GM19468 (cell line): ENCODE measurements at regions not wholly inside any gene's neighbourhood (a gene's known extent, or its start where the extent isn't known, plus 50 kb on each side); places are given as distances from the start of the nearest gene placed in this dataset.
"Not testable (repeated sequence)": the region's sequence is repeated elsewhere in the genome, so short reads cannot be mapped to it uniquely, and the experiment has no call there.

Experiments
- ATAC-seq: cut with Tn5 transposase; IDR thresholded peaks from one replicate; pipeline ENCODE4 v1.9.1; 2021; ENCODE audit warnings: mild to moderate bottlenecking, moderate library complexity, moderate number of reproducible peaks; ENCODE audit not compliant: unreplicated experiment; ENCODE audit errors: extremely low read depth

DNA sequence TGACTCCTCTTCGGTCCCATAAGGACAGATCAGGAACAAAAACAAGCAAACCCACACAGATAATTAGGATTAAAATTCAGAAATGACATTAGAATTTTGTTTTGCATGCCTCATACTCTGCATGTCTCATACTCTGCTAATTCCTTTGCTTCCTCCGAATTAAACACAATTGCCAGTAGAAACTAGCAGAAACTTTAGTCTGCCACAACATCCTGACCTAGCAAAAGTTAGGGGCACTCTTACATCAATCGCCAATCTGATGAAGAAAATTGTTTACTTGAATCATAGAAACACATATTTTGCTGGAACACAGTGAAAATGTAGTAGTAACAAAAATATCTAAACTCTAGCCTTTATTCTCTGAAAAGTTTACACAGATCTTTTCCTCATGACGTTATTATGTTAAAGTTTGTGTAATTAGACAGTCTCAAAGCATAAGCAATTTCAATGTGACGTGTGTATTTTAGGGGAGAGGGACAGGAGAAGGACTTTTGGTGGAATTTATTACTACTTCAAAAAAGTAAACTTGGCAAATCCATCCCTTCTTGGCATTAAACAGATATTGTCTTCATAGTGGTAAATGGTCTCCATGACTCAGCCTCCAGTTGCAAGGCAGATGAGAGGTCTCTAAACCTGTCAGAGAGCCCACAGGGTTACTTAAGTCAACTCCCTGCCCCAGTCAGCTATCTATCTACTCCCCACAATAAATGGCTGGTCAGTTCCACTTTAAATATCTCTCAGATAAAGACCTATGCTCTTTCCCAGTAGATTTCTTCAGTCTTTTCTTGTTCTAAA is 249.8 kb upstream of the UBASH3B start:
- ATAC-seq = no peak

DNA sequence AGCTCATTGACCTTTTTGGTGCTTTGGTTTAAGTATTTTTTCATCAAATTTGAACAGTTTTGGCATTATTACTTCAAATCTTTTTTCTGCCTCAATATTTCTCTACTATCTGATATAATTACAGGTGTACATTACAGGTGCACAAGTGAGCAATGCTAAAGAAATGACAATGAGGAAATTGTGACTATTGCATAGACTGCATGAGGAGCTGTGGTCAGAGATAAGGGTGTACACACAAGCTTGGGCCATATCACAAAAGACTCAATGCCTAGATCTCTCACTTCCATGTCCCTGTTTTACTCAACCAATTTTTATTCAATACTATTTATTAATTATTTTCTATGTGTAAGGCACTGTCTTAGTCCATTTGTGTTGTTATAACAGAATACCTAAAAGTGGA is 251.0 kb upstream of the UBASH3B start:
- no peak for ATAC-seq

DNA sequence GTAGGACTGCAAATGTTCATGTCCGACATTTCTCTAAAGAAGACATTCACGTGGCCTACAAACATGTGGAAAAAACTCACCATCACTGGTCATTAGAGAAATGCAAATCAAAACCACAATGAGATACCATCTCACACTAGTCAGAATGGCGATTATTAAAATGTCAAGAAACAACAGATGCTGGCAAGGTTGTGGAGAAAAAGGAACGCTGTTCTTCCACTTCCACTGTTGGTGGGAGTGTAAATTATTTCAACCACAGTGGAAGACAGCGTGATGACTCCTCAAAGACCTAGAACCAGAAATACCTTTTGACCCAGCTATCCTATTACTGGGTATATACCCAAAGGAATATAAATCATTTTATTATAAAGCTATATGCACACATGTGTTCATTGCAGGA is 253.9 kb upstream of the UBASH3B start:
- not testable (repeated sequence) for ATAC-seq

DNA sequence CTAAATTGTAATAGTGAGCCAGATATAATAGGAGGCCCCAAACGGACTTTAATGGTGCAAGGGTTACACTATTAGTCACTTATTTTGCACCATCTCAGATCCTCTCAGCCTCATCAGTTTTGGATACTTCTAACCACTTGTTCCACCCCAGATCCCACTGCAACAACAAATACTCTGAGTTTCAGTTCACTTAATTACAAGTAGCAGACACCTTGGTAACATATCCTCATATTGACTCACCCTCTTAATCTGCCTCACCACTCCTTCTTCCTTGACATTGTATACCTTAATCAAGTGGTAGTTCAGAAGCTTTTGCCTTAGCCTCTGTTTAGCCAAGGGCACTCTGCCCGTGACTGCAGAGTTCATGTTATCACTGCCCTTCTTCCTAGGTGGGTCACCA is 256.1 kb upstream of the UBASH3B start:
- peak; percentile 64 for ATAC-seq

DNA sequence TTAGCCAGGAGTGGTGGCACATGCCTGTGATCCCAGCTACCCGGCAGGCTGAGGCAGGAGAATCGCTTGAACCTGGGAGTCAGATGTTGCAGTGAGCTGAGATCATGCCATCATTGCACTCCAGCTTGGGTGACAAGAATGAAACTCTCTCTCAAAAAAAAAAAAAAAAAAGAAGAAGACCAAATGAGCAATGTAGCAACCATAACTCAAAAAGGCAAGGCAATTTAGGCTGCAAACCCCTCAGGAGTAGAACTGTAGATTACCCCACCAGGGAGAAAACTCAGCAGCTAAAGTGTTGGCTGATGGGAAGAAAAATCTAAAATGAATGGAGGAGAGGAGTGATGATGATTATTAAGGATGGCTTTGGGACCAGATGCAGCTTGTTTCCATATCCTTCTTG is 256.7 kb upstream of the UBASH3B start:
- no peak for ATAC-seq

DNA sequence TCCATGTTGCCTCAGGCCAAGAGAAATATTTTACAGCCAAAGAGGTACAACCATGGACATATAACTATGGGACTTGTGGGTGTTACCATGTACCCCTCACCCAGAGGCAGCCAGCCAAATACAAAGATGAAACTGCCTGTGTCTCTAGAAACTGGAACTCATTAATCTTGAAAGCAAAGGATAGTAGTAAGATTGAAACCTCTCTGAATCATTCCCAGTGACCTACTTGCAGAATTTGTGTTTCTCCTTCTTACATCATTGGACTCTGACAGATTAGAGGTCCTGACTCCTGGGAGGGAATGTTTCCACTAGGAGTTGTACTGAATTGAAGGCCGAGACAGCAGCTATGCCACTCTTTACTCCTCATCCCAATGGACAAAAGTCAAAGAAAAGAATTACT is 257.4 kb upstream of the UBASH3B start:
- no peak for ATAC-seq

DNA sequence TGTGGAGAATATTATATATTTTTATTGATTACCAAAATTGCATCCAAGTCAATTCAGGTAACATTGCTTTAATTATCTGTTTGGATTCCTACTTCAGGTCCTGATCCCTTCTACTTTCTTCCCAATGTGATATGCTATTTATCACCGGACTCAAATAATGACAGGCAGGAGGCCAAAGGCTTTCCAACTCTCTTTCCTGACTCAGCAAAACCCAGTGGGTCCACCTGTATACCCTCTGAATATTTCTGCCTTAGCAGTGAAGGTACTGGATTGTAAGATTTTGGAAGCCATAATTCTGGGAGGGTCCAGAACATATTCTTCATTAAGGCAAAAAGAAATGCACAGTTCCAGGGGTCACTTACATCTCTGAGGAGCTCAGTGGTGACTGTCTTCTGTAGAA is 260.2 kb upstream of the UBASH3B start:
- no peak for ATAC-seq

DNA sequence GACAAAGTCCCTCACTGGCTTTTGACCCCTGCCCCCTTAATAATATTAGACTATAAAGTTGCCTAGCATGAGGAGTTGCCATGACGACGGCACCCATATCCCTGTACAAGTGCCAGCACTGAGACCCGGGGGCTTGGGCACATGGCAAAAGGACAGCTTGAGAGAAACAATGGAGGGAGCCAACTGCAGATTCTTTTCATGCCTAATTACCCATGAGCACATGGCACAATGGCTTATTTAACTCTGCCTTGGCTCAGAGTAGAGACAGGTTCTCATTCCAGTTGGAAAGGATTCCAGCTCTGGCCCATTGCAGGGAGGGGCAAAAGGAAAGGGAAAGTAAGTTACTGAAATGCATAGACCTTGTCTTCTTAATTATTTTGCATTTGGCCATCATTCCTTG is 261.2 kb upstream of the UBASH3B start:
- no peak for ATAC-seq

DNA sequence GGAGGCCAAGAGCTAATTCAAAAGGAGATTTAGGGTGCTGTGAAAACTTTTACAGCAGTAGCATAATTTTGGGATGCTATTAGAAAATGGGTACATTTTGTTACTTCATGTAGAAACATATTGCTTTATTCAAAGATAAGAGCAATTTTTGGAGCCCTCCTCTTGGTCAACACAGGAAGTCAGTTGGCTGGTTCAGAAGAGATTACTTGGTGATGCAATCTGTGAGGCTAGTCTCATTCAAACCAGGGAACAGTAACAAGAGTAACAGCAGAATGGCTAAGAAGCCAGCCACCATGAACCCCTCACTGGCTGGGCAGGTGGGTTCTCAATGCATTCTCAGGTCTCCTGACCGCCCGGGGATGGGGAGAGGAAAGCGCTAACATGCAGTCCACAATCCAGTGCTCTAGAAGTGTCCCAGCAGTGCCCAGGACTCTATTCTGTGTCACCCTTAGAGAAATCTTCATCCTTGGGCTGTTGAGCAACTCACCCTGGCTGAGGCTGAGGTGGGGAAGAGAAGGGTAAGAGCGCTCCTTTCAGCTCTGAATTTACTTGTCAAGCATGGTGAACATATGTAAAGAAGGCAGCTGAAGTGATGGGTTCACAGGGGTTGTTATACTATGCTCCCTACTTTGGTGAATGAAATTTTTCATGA is 262.2 kb upstream of the UBASH3B start:
- ATAC-seq = no peak

DNA sequence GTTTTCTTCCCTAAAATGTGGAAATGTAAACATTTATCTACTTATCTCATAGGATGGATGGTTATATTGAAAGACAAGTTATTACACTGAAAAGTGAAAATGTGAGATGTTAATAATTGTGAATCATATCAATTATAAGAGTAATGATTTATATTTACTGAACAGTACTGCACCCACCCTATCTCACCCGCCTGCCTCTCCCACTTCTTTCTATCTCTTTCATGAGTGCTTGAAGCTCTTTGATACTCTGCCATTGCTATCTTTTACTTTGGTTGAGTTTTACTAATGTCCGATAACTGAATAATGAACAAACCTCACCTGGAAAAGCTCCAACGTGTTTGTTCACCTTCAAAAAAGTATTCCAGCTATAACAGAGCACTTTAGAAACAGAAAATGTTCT is 263.0 kb upstream of the UBASH3B start:
- no peak for ATAC-seq

DNA sequence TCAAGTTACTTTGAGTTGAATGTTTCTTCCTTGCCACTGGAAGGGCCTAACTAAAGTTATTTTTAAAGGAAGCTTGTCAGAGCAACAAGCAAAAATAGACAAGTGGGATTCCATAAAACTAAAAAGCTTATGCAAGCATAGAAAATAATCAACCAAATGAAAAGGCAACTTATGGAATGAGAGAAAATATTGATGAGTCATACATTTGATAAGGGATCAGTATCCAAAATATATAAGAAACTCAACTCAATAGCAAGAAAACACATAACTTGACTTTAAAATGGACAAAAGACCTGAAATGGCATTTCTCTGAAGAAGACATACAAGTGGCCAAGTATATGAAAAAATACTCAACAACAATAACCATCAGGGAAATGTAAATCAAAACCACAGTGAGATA is 264.5 kb upstream of the UBASH3B start:
- no peak for ATAC-seq

DNA sequence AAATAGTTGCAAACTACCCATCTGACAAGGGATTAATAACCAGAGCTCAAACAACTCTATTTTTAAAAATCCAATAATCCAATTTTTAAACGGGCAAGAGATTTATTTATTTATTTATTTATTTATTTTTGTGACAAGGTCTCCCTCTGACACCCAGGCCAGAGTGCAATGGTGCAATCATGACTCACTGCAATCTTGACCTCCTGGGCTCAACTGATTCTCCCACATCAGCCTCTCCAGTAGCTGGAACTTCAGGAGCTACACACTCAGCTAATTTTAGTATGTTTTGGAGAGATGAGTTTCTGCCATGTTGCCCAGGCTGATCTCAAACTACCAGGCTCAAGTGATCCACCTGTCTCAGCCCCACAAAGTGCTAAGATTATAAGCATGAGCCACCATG is 267.2 kb upstream of the BLID start:
- no peak for ATAC-seq

DNA sequence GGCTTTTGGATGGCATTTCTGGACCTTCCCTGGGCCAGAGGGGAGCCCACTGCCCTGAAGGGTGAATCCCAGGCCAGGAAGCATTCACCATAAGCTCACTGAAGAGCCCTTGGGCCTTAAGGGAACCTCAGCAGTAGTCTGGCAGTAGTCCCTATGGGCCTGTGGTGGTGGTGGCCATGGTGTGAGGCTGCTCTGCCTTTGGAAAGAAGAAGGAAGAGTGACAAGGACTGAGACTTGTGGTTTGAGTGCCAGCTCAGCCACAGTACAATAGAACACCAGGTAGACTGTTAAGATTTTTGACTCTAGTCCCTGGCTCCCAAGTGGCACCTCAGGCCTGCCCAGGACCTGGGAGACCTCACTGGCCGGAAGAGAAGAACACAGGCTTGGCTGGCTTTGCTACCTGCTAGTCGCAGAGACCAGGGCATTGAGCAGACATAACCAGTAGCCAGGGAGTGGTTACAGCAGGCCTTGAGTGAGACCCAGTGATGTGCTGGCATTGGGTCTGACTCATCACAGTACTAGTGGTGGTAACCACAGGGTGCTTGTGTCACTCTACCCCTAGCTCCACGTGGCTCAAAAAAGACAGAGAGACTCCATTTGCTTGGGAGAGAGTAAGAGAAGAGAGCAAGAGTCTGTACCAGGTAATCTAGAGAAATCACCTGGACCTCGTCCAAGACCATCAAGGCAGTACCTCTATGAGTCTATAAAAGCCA is 259.8 kb upstream of the BLID start:
- no peak for ATAC-seq

DNA sequence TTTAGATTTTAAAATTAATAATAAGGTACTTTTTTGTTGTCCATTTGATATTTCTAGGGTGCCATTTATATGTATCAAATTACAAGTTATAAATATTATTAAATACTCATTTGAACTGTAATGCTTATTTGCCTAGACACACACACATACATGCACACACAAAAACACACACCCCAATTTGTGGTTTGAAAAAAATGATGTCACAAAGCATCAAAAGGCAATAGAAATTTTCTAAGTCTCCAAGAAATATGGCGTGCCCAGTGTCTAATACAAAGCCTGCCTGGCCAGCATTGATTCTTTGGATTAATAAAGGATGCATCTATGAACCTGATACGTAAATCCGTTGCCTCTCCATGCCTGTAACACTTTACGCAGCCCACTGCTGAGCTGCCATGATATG is 252.8 kb upstream of the BLID start:
- ATAC-seq = no peak

DNA sequence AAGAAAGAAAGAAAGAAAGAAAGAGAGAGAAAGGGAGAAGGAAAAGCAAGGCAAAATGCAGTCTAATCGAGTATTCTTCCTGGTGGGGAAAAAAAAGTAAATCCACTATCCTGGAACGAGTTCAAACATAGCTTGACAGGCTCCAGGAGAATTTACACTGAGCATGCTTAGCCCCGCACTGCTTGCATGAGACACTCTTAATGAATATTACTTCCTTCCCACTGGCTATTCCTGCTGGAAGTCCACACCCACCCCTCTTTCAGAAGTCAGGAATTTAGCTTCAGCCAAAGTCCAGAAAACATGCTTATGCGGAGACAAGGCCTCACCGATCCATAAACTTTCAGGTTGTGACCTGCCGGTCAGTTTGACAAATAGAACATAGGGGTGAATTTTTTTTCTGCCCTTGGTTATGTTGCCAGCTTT is 251.8 kb upstream of the BLID start:
- ATAC-seq = no peak

DNA sequence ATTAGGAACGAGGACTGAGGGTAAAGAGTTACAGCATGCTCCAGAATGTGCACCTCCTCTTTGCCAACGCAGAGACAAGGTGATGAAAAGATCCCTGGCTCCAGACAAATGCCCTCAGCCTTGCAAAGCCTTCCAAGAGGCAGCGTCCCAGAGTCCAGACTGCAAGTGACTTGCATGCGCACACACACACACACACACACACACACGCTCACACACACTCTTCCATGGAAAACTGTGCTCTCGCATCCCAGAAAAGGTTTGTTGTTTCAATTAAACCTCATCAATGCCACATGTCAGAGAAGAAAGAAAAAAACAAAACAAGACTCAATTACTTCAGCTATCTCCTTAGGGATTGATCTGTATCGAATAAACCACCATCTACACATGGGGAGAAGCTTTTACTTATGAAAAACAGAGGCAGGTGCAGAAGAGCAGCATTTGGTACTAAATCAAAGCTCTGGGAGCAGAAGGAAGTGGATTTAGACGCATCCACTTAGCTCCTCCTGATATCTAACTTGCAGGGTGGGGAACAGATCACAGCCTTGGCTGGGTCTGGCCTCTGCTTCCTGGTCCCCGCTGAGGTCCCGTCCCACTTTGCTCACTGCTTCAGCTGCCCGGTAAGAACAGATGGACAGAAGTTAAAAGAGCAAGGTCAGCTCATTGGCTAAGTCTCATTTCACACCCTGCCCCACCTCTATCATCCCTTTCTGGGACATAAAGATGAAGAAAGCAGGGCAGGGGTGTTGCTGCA is 249.8 kb upstream of the BLID start:
- no peak for ATAC-seq

DNA sequence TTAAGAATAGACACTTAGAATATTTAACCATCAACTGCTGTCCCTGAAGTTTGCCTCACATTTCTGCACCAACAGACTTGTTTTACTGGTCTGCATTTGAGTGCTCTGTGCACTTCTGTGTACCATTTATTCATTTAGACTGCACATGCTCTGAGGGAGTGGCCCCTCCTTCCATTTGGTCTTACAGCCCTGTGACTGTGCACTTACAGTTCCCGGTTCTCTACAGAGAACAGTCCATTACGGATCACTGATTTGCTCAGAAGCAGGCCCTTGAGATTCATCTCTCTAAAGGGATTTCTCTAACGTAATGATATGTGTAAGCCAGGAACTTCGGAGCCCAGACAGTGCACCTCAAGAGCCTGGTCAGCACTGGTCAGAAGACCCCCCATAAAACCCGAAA is 247.3 kb upstream of the BLID start:
- ATAC-seq = no peak

DNA sequence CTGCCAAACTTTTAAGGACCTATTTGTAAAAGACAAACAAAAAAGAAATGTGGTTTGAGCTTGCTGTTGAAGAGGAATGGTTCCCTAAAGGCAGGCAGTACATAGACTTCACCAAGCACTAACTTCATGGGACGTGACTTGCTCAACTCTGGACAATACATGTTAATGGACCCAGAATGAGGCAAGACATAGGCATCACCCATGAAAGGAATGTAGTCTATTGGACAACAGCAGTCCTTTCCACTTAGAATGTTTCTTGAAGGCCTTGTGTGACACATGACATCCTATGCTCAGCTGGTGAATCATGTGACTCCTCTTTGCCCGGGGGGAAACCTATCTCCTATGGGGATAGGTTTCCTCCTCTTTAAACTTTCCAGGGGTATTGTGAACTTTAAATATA is 246.4 kb upstream of the BLID start:
- ATAC-seq = no peak

DNA sequence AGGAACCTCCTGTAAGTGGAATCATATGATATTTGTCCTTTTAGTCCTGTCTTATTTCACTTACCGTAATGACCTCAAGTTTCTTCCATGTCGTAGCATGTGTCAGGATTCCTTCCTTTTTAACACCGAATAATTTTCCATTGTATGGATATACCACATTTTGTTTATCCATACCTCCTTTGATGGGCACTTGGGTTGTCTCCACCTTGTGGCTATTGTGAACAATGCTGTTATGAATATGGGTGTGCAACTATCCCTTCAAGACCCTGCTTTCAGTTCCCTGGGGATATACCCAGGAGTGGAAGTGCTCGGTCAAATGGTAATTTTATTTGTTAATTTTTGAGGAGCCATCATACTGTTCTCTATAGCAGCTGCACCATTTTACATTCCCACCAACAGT is 244.9 kb upstream of the BLID start:
- no peak for ATAC-seq

DNA sequence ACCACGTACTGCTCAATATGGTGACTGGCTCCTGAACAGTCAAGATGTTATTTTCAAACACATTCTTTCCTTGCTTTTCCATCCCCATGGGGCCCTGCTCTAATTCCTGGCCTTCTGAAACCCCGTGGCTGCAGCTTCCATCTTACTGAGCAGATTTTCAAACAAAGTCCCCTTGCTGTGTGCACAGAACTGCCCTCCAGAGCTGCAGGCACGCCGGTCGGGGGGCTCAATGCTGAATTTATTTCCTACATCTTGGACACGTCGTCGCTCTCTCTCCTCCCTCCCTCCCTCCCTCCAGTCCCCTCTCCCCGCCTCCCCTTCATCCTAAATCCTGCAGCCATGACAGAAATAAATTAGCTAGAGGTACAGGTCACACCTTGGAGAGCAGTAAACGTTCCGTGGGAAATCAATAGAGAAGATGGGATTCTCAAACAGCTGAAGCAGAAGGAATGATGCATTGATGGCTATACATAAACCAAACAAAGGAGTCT is 243.1 kb upstream of the BLID start:
- ATAC-seq = no peak

DNA sequence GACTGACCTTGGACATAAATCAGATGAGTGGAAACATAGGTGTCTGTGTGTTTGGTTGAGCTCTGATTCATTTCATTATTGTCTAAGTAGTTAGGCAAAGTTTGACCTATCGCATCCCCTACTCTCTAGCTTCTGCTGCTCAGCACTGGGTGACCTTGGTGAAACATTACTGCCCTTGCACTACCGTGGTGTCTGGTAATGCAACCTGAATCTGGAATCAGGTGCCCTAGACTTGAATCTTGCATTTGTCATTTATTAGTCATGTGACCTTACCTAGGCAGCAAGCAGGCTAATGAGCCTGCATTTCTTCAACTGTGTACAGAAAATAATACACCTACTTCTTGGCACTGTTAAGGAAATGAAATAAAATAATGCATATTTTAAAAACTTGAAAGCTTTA is 242.3 kb upstream of the BLID start:
- ATAC-seq = no peak
